Mammary epithelial cell (primary cell): ENCODE measurements at regions not wholly inside any gene's neighbourhood (a gene's known extent, or its start where the extent isn't known, plus 50 kb on each side); places are given as distances from the start of the nearest gene placed in this dataset.

Source experiments
- EZH2 ChIP-seq: IDR thresholded peaks from 2 replicates; pipeline ENCODE4 v1.6.1; 2012; ENCODE audit warnings: low read length, inconsistent platforms, borderline replicate concordance
- TF ChIP-seq, protein P1 (sequence below), 2 donors: IDR thresholded peaks in 1 of 2; conservative IDR thresholded peaks in 1 of 2; 2 replicates each; pipeline ENCODE4 v1.5.1; 2011 to 2012; ENCODE audit warnings: inconsistent platforms in 2 of 2, low read length in 2 of 2, mild to moderate bottlenecking in 2 of 2, control low read depth in 1 of 2, low read depth in 1 of 2; ENCODE audit not compliant: insufficient read depth in 1 of 2; ENCODE audit errors: extremely low read depth in 1 of 2

GRCh38 chr16:35706901-35707300 lies 2247.5 kb downstream of the TP53TG3F start:
- TF ChIP-seq, protein P1, sequence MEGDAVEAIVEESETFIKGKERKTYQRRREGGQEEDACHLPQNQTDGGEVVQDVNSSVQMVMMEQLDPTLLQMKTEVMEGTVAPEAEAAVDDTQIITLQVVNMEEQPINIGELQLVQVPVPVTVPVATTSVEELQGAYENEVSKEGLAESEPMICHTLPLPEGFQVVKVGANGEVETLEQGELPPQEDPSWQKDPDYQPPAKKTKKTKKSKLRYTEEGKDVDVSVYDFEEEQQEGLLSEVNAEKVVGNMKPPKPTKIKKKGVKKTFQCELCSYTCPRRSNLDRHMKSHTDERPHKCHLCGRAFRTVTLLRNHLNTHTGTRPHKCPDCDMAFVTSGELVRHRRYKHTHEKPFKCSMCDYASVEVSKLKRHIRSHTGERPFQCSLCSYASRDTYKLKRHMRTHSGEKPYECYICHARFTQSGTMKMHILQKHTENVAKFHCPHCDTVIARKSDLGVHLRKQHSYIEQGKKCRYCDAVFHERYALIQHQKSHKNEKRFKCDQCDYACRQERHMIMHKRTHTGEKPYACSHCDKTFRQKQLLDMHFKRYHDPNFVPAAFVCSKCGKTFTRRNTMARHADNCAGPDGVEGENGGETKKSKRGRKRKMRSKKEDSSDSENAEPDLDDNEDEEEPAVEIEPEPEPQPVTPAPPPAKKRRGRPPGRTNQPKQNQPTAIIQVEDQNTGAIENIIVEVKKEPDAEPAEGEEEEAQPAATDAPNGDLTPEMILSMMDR (conservative IDR thresholded peaks at IDR 0.05 in 1 of 2, IDR thresholded peaks at IDR 0.05 in 1 of 2; ENCODE audit: extremely low read depth in 1 of 2, insufficient read depth in 1 of 2, low read depth in 1 of 2, low read length in 2 of 2), result no peak
- no peak for TF ChIP-seq EZH2
